OCI-LY3 (cell line): ENCODE measurements at regions not wholly inside any gene's neighbourhood (a gene's known extent, or its start where the extent isn't known, plus 50 kb on each side); places are given as distances from the start of the nearest gene placed in this dataset.

ENCODE experiments used
- H2AFZ ChIP-seq: fragments of 200-600, 300-600 bp; shearing (Covaris generic); 2 replicates; pipeline ENCODE4 v1.6.0; 2014; ENCODE audit warnings: antibody characterized with exemption, low read depth, low read length
- H3K27ac ChIP-seq: fragments of 200-600, 300-600 bp; sonication (generic); 2 replicates; pipeline ENCODE4 v1.5.1; 2014; ENCODE audit warnings: mild to moderate bottlenecking, low read length, moderate library complexity, mixed read lengths
- H3K27me3 ChIP-seq: fragments of 200-600, 300-600 bp; sonication (generic); 2 replicates; pipeline ENCODE4 v1.6.1; 2014; ENCODE audit warnings: low read depth, low read length, mixed read lengths
- H3K36me3 ChIP-seq: fragments of 200-600, 300-600 bp; sonication (generic); replicated peaks from 2 replicates; pipeline ENCODE3; 2014; ENCODE audit warnings: low read depth, low read length, mixed read lengths
- H3K4me1 ChIP-seq: fragments of 300-600, 200-600 bp; sonication (generic); 2 replicates; pipeline ENCODE4 v1.6.1; 2014; ENCODE audit warnings: low read length, mixed read lengths
- H3K4me2 ChIP-seq: fragments of 200-600, 300-600 bp; sonication (generic); 2 replicates; pipeline ENCODE4 v1.6.1; 2014; ENCODE audit warnings: low read length, mixed read lengths
- H3K4me3 ChIP-seq: fragments of 300-600, 200-600 bp; sonication (generic); 2 replicates; pipeline ENCODE4 v1.5.1; 2014; ENCODE audit warnings: antibody characterized with exemption, mild to moderate bottlenecking, low read length, moderate library complexity
- H3K79me2 ChIP-seq: fragments of 300-600, 200-600 bp; shearing (Covaris generic); 2 replicates; pipeline ENCODE4 v1.6.1; 2014; ENCODE audit warnings: mild to moderate bottlenecking, low read length, mixed read lengths
- H3K9ac ChIP-seq: fragments of 300-600, 200-600 bp; shearing (Covaris generic); 2 replicates; pipeline ENCODE4 v1.6.0; 2014; ENCODE audit warnings: mild to moderate bottlenecking, low read length, moderate library complexity
- H3K9me3 ChIP-seq: fragments of 200-600, 300-600 bp; shearing (Covaris generic); 2 replicates; pipeline ENCODE4 v1.6.1; 2014; ENCODE audit warnings: low read length, mixed read lengths; ENCODE audit not compliant: insufficient read depth
- H4K20me1 ChIP-seq: fragments of 200-600, 300-600 bp; sonication (generic); 2 replicates; pipeline ENCODE4 v1.6.1; 2016; ENCODE audit warnings: low read length, mixed read lengths; ENCODE audit not compliant: insufficient read depth
- EZH2phosphoT487 ChIP-seq: fragments of 200-600 bp; shearing (Covaris generic); IDR thresholded peaks from 2 replicates; pipeline ENCODE4 v1.6.1; 2018; ENCODE audit warnings: antibody characterized with exemption, mixed run types, low read depth
- TF ChIP-seq, protein P1 (sequence below): fragments of 200-600, 300-600 bp; sonication (generic); IDR thresholded peaks from 2 replicates; pipeline ENCODE4 v1.5.1; 2014; ENCODE audit warnings: antibody characterized with exemption, low read length, low read depth

DNA sequence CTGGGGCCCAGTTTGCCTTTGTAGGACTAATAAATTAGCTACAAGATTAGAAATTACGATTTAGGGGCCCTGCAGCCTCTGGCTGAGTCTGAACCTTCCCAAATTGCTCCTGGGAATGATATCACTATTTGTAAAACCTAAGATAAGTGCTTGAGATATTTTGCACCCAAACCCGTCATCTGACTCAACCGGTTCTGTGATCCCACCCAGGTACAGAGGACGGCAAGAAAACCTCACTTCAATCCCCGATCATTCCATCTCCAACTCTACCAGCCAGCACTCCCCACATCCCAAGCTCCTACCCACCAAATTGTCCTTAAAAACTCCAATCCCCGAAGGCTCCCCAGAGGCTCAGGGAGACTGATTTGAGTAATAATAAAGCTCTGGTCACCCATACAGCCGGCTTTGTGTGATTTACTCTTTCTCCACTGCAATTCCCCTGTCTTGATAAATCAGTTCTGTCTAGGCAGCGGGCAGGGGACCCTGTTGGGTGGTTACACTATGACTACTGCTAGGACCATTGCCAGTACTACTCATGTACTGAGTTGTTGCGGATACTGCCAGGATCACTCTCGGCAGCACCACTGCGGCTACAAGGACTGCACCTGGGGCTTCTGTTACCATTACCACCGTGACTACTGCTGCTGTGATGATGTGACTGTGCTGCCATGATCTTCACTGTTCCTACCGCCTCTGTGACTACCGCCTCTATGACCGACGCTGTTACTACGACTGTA lies 73.1 kb downstream of the IRF8 start:
- no peaks in the 10 kb centered on the region for H3K36me3 ChIP-seq
- peaks cover 36% of the 10 kb centered on the region for H3K4me1 ChIP-seq
- 0 out of 2 replicates have a peak, but pooled peaks cover 5% of the 10 kb centered on the region for H3K9me3 ChIP-seq
- no peak overlapping the region for H3K27ac ChIP-seq
- H4K20me1 ChIP-seq = no peaks in the 10 kb centered on the region
- no peak overlapping the region for H2AFZ ChIP-seq
- no peak overlapping the region for H3K4me2 ChIP-seq
- H3K9ac ChIP-seq = no peak overlapping the region
- no peaks in the 10 kb centered on the region for H3K79me2 ChIP-seq
- TF ChIP-seq, protein P1, sequence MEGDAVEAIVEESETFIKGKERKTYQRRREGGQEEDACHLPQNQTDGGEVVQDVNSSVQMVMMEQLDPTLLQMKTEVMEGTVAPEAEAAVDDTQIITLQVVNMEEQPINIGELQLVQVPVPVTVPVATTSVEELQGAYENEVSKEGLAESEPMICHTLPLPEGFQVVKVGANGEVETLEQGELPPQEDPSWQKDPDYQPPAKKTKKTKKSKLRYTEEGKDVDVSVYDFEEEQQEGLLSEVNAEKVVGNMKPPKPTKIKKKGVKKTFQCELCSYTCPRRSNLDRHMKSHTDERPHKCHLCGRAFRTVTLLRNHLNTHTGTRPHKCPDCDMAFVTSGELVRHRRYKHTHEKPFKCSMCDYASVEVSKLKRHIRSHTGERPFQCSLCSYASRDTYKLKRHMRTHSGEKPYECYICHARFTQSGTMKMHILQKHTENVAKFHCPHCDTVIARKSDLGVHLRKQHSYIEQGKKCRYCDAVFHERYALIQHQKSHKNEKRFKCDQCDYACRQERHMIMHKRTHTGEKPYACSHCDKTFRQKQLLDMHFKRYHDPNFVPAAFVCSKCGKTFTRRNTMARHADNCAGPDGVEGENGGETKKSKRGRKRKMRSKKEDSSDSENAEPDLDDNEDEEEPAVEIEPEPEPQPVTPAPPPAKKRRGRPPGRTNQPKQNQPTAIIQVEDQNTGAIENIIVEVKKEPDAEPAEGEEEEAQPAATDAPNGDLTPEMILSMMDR = no peak
- no peak for TF ChIP-seq EZH2phosphoT487
- H3K4me3 ChIP-seq = no peak overlapping the region
- H3K27me3 ChIP-seq = peaks cover 42% of the 10 kb centered on the region

DNA sequence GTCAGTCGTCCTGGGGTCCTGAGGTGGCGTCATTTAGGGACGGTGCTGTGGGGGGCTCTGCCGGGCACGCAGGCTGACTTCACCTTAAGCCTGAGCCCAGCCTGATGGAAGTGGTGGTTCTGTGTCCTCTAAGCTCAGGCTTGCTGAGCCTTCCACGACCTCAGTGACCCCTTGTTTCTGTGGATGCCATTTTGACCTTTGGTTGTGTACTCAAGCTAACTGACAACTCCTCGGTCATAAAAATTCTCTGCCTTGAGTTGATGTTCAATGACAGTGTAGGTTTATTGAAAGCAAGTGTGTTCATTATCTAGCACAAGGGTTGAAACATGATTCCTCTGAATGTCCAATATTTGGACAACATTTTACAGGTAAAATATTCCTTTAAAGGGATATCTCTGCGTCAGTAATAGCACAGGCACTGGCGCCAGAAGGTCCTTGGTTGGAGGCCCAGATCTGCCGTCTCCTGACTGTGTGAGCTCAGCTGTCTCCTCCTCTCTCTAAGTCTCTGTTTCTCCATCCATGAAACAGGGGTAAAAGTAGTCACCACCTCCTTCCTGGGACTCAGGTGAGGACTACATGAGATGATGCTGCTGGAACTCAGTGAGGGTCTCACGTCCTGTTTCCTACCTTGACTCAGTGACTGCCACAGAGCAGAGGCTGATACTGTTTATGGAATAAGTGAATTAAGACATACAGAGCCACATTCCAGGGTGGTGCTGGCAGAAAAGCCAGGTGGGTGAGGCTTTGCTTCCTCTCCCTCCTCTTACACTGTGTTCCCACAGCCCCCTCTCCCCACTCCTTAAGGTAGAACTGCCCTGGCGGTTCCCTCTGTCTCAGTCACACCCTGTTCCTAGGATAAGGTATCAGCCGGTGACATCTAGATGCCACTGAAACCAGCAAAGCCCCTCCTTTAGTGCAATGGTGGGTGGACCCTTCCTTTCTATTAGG lies 75.7 kb downstream of the IRF8 start:
- TF ChIP-seq, protein P1 = no peak
- no peak for TF ChIP-seq EZH2phosphoT487
- no peaks in the 10 kb centered on the region for H3K36me3 ChIP-seq
- H3K4me3 ChIP-seq = no peak overlapping the region
- H3K4me2 ChIP-seq = no peak overlapping the region
- H3K79me2 ChIP-seq = no peaks in the 10 kb centered on the region
- no peak overlapping the region for H3K27ac ChIP-seq
- H2AFZ ChIP-seq = no peak overlapping the region
- H3K9me3 ChIP-seq = 0 out of 2 replicates have a peak, but pooled peaks cover 5% of the 10 kb centered on the region
- H3K27me3 ChIP-seq = peaks cover 24% of the 10 kb centered on the region
- no peaks in the 10 kb centered on the region for H4K20me1 ChIP-seq
- peaks cover 14% of the 10 kb centered on the region for H3K4me1 ChIP-seq
- no peak overlapping the region for H3K9ac ChIP-seq

DNA sequence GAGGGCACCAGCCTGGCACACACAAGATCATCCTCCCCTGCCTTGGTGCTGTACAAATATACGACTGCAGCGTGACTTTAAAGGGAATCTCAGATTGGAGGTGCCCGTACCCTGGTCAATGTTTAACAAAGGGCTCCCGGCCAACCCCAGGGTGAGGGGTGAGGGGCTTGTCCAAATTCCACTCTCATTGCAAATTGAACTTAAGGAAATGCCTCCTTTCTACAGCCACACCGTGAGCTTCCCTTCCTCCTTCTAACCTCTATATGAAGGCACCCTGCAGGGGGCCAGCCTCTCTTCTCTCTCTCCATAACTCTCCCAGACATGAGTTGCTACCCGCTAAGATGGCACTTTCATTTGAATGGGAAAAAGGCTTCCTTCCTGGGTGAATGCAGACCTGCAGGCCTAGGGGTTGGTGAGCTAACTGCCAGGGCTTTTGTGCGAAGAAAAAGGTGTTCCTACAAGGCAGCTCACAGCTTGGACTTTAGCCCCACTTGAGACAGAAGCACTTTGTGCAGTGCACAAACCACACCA lies 76.6 kb downstream of the IRF8 start:
- Histone ChIP-seq H3K27ac (no peak overlapping the region), H3K9ac (no peak overlapping the region)
- TF ChIP-seq, protein P1 = no peak
- no peak for TF ChIP-seq EZH2phosphoT487

More for the DNA sequence above, 76.6 kb downstream of the IRF8 start:
- no peak overlapping the region for H2AFZ ChIP-seq
- H3K4me1 ChIP-seq = peaks cover 10% of the 10 kb centered on the region
- H3K79me2 ChIP-seq = no peaks in the 10 kb centered on the region
- 0 out of 2 replicates have a peak, but pooled peaks cover 5% of the 10 kb centered on the region for H3K9me3 ChIP-seq
- H3K4me2 ChIP-seq = no peak overlapping the region
- H3K27me3 ChIP-seq = peaks cover 24% of the 10 kb centered on the region
- H3K36me3 ChIP-seq = no peaks in the 10 kb centered on the region
- H4K20me1 ChIP-seq = no peaks in the 10 kb centered on the region
- no peak overlapping the region for H3K4me3 ChIP-seq
